ENCODE measurements at regions not wholly inside any gene's neighbourhood (a gene's known extent, or its start where the extent isn't known, plus 50 kb on each side); places are given as distances from the start of the nearest gene placed in this dataset.

DNA sequence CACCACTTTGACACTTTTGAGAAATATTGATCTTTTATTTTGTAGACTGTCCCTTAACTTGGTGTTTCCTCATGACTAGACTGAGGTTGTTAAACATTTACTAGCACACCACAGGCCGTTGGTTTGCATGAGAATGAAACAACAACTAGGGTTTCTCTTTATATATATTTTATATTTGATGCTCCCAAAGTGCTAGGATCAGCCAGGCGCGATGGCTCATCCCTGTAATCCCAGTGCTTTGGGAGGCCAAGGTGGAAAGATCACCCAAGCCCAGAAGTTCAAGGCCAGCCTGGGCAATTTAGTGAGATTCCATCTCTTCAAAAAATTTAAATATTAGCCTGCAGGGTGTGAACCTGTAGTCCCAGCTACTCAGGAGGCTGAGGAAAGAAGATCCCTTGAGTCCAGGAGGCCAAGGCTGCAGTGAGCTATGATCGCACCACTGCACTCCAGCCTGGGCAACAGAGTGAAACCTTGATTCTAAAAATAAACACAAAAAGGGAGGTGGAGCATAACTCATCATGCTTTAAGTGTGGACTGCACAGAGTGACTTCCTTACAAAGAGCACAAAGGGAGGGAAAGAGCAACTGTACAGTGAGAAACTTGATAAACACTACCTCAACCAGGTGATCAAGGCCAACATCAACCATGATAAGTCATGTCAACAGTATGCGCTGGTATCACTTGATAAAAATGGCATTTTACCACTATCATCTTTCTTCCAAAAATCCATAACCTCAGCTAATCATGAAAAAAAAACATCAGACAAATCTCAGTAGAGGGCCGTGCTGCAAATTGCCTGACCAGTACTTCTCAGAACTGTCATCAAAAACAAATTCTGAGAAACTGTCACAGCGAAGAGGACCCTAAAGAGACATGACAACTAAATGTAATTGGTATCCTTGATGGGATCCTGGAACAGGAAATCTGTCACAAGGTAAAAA is 72.8 kb upstream of the ATF7IP2 start:
- intact Hi-C loops (cut with micrococcal nuclease): loop anchor here (2.0 to 5.0 kb wide), 2 partner anchors 16 to 424 kb away; no protein-coding TSS in a partner anchor
- Mint-ChIP-seq H3K27me3 (no peaks in the 10 kb centered on the region), H3K4me3 (peak overlapping the region; percentile 33), H3K27ac (peak overlapping the region; percentile 66), H3K9me3 (ENCODE audit: insufficient read depth) (no peaks in the 10 kb centered on the region), H3K4me1 (peaks cover 23% of the 10 kb centered on the region)
- H3K4me1 ChIP-seq (ENCODE audit: control insufficient read depth in 2 of 2, insufficient read depth in 2 of 2, low read length in 2 of 2): peaks cover 18 to 32% of the 10 kb centered on the region in 2 donors
- H3K4me3 ChIP-seq (ENCODE audit: control extremely low read depth in 1 of 5, extremely low read depth in 1 of 5, insufficient read depth in 1 of 5, low read depth in 2 of 5, low read length in 4 of 5): no peak overlapping the region
- no peaks in the 10 kb centered on the region for H3K27me3 ChIP-seq (replicated peaks in 1 of 4; ENCODE audit: control extremely low read depth in 1 of 4, control insufficient read depth in 3 of 4, insufficient read depth in 4 of 4, low read length in 3 of 4)
- WGBS (ENCODE audit: insufficient coverage): 75% methylated on average over 2 of the region's 7 CpGs
- no peak overlapping the region for H3K9ac ChIP-seq (ENCODE audit: low read length)
- H2AFZ ChIP-seq (ENCODE audit: insufficient read depth, low read depth, low read length, poor library complexity, severe bottlenecking): peak overlapping the region; percentile 0
- ChIA-PET POLR2A (no interaction called here), CTCF (interaction anchor here (0.7 to 8.9 kb wide), 6 partner anchors 14 to 424 kb away, joined by 3 to 230 read pairs (median 32); partner anchors contain the start of gene ATF7IP2)
- no peaks in the 10 kb centered on the region for H4K20me1 ChIP-seq (ENCODE audit: control insufficient read depth, insufficient read depth, low read length, poor library complexity, severe bottlenecking)
- H3K79me2 ChIP-seq (ENCODE audit: control insufficient read depth, insufficient read depth, low read length): no peaks in the 10 kb centered on the region
- H3K9me3 ChIP-seq (ENCODE audit: control extremely low read depth in 1 of 3, control insufficient read depth in 2 of 3, insufficient read depth in 1 of 3, low read length in 2 of 3): peaks cover 0 to 4% (median 0%) of the 10 kb centered on the region in 3 donors
- ATAC-seq (ENCODE audit: low read depth): peak; percentile 62
- H3K4me2 ChIP-seq (replicated peaks; ENCODE audit: low read depth, low read length, poor library complexity, severe bottlenecking): peak overlapping the region; percentile 10
- peak; percentile 43 for DNase-seq
- TF ChIP-seq, protein P1, sequence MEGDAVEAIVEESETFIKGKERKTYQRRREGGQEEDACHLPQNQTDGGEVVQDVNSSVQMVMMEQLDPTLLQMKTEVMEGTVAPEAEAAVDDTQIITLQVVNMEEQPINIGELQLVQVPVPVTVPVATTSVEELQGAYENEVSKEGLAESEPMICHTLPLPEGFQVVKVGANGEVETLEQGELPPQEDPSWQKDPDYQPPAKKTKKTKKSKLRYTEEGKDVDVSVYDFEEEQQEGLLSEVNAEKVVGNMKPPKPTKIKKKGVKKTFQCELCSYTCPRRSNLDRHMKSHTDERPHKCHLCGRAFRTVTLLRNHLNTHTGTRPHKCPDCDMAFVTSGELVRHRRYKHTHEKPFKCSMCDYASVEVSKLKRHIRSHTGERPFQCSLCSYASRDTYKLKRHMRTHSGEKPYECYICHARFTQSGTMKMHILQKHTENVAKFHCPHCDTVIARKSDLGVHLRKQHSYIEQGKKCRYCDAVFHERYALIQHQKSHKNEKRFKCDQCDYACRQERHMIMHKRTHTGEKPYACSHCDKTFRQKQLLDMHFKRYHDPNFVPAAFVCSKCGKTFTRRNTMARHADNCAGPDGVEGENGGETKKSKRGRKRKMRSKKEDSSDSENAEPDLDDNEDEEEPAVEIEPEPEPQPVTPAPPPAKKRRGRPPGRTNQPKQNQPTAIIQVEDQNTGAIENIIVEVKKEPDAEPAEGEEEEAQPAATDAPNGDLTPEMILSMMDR (IDR thresholded peaks at IDR 0.05): no peak
- H3K36me3 ChIP-seq (replicated peaks in 1 of 2; ENCODE audit: control extremely low read depth in 1 of 2, control insufficient read depth in 1 of 2, extremely low read depth in 1 of 2, insufficient read depth in 2 of 2, low read length in 1 of 2): no peaks in the 10 kb centered on the region
- H3K27ac ChIP-seq (ENCODE audit: low read length in 2 of 2): no peak overlapping the region

DNA sequence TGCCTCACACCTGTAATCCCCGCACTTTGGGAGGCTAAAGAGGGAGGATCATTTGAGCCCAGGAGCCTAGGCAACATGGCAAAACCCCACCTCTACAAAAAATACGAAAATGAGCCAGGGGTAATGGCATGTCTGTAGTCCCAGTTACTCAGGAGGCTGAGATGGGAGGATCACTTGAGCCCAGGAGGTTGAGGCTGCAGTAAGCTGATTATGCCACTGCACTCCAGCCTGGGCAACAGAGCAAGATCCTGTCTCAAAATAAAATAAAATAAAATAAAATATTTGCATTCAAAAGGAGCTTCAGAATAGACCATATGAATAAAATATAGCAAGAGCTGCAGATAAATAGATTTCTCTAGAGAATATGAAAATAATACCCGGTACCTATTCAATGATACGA is 71.5 kb upstream of the ATF7IP2 start:
- no peaks in the 10 kb centered on the region for H3K27me3 Mint-ChIP-seq
- POLR2A ChIA-PET: no interaction called here
- no peak overlapping the region for H3K4me3 ChIP-seq (ENCODE audit: control extremely low read depth in 1 of 5, extremely low read depth in 1 of 5, insufficient read depth in 1 of 5, low read depth in 2 of 5, low read length in 4 of 5)

More for the DNA sequence above, 71.5 kb upstream of the ATF7IP2 start:
- Histone ChIP-seq H3K79me2 (ENCODE audit: control insufficient read depth, insufficient read depth, low read length) (no peaks in the 10 kb centered on the region), H3K27me3 (replicated peaks in 1 of 4; ENCODE audit: control extremely low read depth in 1 of 4, control insufficient read depth in 3 of 4, insufficient read depth in 4 of 4, low read length in 3 of 4) (no peaks in the 10 kb centered on the region), H3K27ac (ENCODE audit: low read length in 2 of 2) (no peak overlapping the region), H3K4me1 (ENCODE audit: control insufficient read depth in 2 of 2, insufficient read depth in 2 of 2, low read length in 2 of 2) (peaks cover 18 to 32% of the 10 kb centered on the region in 2 donors), H3K36me3 (replicated peaks in 1 of 2; ENCODE audit: control extremely low read depth in 1 of 2, control insufficient read depth in 1 of 2, extremely low read depth in 1 of 2, insufficient read depth in 2 of 2, low read length in 1 of 2) (no peaks in the 10 kb centered on the region), H3K9ac (ENCODE audit: low read length) (no peak overlapping the region), H2AFZ (ENCODE audit: insufficient read depth, low read depth, low read length, poor library complexity, severe bottlenecking) (no peak overlapping the region), H3K9me3 (ENCODE audit: control extremely low read depth in 1 of 3, control insufficient read depth in 2 of 3, insufficient read depth in 1 of 3, low read length in 2 of 3) (peaks cover 0 to 4% (median 0%) of the 10 kb centered on the region in 3 donors), H4K20me1 (ENCODE audit: control insufficient read depth, insufficient read depth, low read length, poor library complexity, severe bottlenecking) (no peaks in the 10 kb centered on the region), H3K4me2 (replicated peaks; ENCODE audit: low read depth, low read length, poor library complexity, severe bottlenecking) (no peak overlapping the region)
- DNase-seq (no peak), ATAC-seq (ENCODE audit: low read depth) (no peak)
- no CpG with 5 or more reads among the region's 4 CpGs for WGBS (ENCODE audit: insufficient coverage)
- Mint-ChIP-seq H3K27ac (peak overlapping the region; percentile 23), H3K4me1 (peaks cover 28% of the 10 kb centered on the region), H3K4me3 (peak overlapping the region; percentile 23), H3K9me3 (ENCODE audit: insufficient read depth) (no peaks in the 10 kb centered on the region)
- CTCF ChIA-PET: interaction anchor here (0.7 to 8.9 kb wide), 24 partner anchors 9 to 604 kb away, joined by 3 to 230 read pairs (median 4); partner anchors contain the start of gene ATF7IP2
- TF ChIP-seq EZH2 (IDR thresholded peaks at IDR 0.05; ENCODE audit: borderline replicate concordance, insufficient read depth, low read depth, low read length, poor library complexity, severe bottlenecking): no peak
- TF ChIP-seq, protein P1 (IDR thresholded peaks at IDR 0.05): no peak
- intact Hi-C loops (cut with micrococcal nuclease): loop anchor here (1.0 to 5.0 kb wide), 3 partner anchors 57 to 423 kb away; no protein-coding TSS in a partner anchor

All from B cell (primary cell).